GM23338 (cell line): ENCODE measurements at regions not wholly inside any gene's neighbourhood (a gene's known extent, or its start where the extent isn't known, plus 50 kb on each side); places are given as distances from the start of the nearest gene placed in this dataset.

Experiments
- ATAC-seq: fragments of 200-7000 bp; cut with Tn5 transposase; 3 replicates; pipeline ENCODE4 v1.9.1; 2020
- DNase-seq: peaks from one replicate; pipeline ENCODE4 v3.0.0-alpha.2; 2015; ENCODE audit warnings: low spot score
- H2AFZ ChIP-seq: fragments of 200-600 bp; sonication (generic); 2 replicates; pipeline ENCODE4 v1.8.0; 2016; ENCODE audit warnings: antibody characterized with exemption, mild to moderate bottlenecking, moderate library complexity
- H3F3A ChIP-seq: fragments of 200-600 bp; sonication (generic); replicated peaks from 2 replicates; pipeline ENCODE4 v1.8.0; 2017; ENCODE audit warnings: antibody characterized with exemption, mixed run types, low read depth
- H3K27ac ChIP-seq: fragments of 200-600 bp; sonication (generic); 2 replicates; pipeline ENCODE4 v1.6.1; 2016; ENCODE audit warnings: low read depth
- H3K27me3 ChIP-seq: fragments of 200-600 bp; sonication (generic); 2 replicates; pipeline ENCODE4 v1.8.0; 2016; ENCODE audit warnings: mild to moderate bottlenecking, mixed run types, moderate library complexity; ENCODE audit not compliant: insufficient read depth
- H3K36me3 ChIP-seq: fragments of 200-600 bp; sonication (generic); 2 replicates; pipeline ENCODE4 v1.8.0; 2016; ENCODE audit warnings: mild to moderate bottlenecking; ENCODE audit not compliant: insufficient read depth
- H3K4me1 ChIP-seq: fragments of 200-600 bp; sonication (generic); 2 replicates; pipeline ENCODE4 v1.8.0; 2016; ENCODE audit warnings: mild to moderate bottlenecking, moderate library complexity; ENCODE audit not compliant: insufficient read depth
- H3K4me2 ChIP-seq: fragments of 200-600 bp; sonication (generic); 2 replicates; pipeline ENCODE4 v1.7.1; 2017; ENCODE audit warnings: mixed run types
- H3K4me3 ChIP-seq: fragments of 200-600 bp; sonication (generic); 2 replicates; pipeline ENCODE4 v1.6.1; 2016; ENCODE audit warnings: mixed run types
- H3K79me2 ChIP-seq: fragments of 200-600 bp; sonication (generic); replicated peaks from 2 replicates; pipeline ENCODE4 v1.8.0; 2017; ENCODE audit warnings: mild to moderate bottlenecking; ENCODE audit not compliant: insufficient read depth
- H3K9me2 ChIP-seq: fragments of 200-600 bp; sonication (generic); 2 replicates; pipeline ENCODE4 v1.8.0; 2017; ENCODE audit not compliant: insufficient read depth
- H4K20me1 ChIP-seq: fragments of 200-600 bp; sonication (generic); replicated peaks from 2 replicates; pipeline ENCODE4 v1.8.0; 2017; ENCODE audit warnings: mild to moderate bottlenecking; ENCODE audit not compliant: insufficient read depth
- H3K27ac Mint-ChIP-seq: 2 replicates; pipeline ENCODE4 v1.8.0; 2020; ENCODE audit warnings: inconsistent platforms, mild to moderate bottlenecking, moderate library complexity, mixed read lengths
- H3K27me3 Mint-ChIP-seq: 3 replicates; pipeline ENCODE4 v1.8.0; 2022; ENCODE audit warnings: low read depth, mild to moderate bottlenecking, moderate library complexity, mixed read lengths, inconsistent platforms; ENCODE audit not compliant: insufficient read depth, poor library complexity
- H3K36me3 Mint-ChIP-seq: 3 replicates; pipeline ENCODE4 v1.8.0; 2021; ENCODE audit warnings: low read depth, mild to moderate bottlenecking, inconsistent platforms, moderate library complexity, mixed read lengths
- H3K4me1 Mint-ChIP-seq: 3 replicates; pipeline ENCODE4 v1.8.0; 2020; ENCODE audit warnings: mild to moderate bottlenecking, inconsistent platforms, mixed read lengths
- H3K4me3 Mint-ChIP-seq: 3 replicates; pipeline ENCODE4 v1.8.0; 2021; ENCODE audit warnings: moderate library complexity, mild to moderate bottlenecking, inconsistent platforms, mixed read lengths
- H3K9me3 Mint-ChIP-seq: 3 replicates; pipeline ENCODE4 v1.8.0; 2020; ENCODE audit warnings: moderate library complexity, mild to moderate bottlenecking, inconsistent platforms, mixed read lengths
- CREB1 ChIP-seq: fragments of 250-450 bp; sonication (Bioruptor Pico); IDR thresholded peaks from 2 replicates; pipeline ENCODE4 v1.5.0; 2020; ENCODE audit warnings: low read depth, mild to moderate bottlenecking, moderate library complexity
- ETS1 ChIP-seq: IDR thresholded peaks from 2 replicates; pipeline ENCODE4 v1.6.1; 2016; ENCODE audit warnings: antibody characterized with exemption
- EZH2 ChIP-seq: fragments of 200-600 bp; sonication (generic); IDR thresholded peaks from one replicate; pipeline ENCODE4 v1.8.0; 2017; ENCODE audit warnings: antibody characterized with exemption, mild to moderate bottlenecking, low read depth; ENCODE audit not compliant: unreplicated experiment
- EZH2phosphoT487 ChIP-seq: fragments of 200-600 bp; sonication (generic); IDR thresholded peaks from one replicate; pipeline ENCODE4 v1.8.1; 2018; ENCODE audit warnings: antibody characterized with exemption; ENCODE audit not compliant: unreplicated experiment
- JUNB ChIP-seq: IDR thresholded peaks from one replicate; pipeline ENCODE4 v1.6.1; 2016; ENCODE audit warnings: antibody characterized with exemption; ENCODE audit not compliant: unreplicated experiment
- NANOG ChIP-seq: IDR thresholded peaks from 2 replicates; pipeline ENCODE4 v1.6.1; 2016; ENCODE audit warnings: antibody characterized with exemption, borderline replicate concordance
- POLR2AphosphoS5 ChIP-seq: IDR thresholded peaks from 2 replicates; pipeline ENCODE4 v1.6.1; 2016; ENCODE audit warnings: antibody characterized with exemption, low read depth
- REST ChIP-seq: IDR thresholded peaks from one replicate; pipeline ENCODE4 v1.6.1; 2018; ENCODE audit warnings: antibody characterized with exemption; ENCODE audit not compliant: unreplicated experiment
- STAT1 ChIP-seq: IDR thresholded peaks from one replicate; pipeline ENCODE4 v1.6.1; 2016; ENCODE audit warnings: antibody characterized with exemption; ENCODE audit not compliant: unreplicated experiment
- ZNF114 ChIP-seq: fragments of 250-450 bp; sonication (Bioruptor Pico); IDR thresholded peaks from 2 replicates; pipeline ENCODE4 v1.5.0; 2020; ENCODE audit warnings: mild to moderate bottlenecking, moderate library complexity
- ZNF331 ChIP-seq: fragments of 250-450 bp; sonication (Bioruptor Pico); IDR thresholded peaks from 2 replicates; pipeline ENCODE4 v1.5.0; 2020; ENCODE audit warnings: low read depth, mild to moderate bottlenecking, moderate library complexity
- TF ChIP-seq, protein P1 (sequence below): fragments of 250-450 bp; sonication (Bioruptor Pico); IDR thresholded peaks from 2 replicates; pipeline ENCODE4 v1.5.0; 2020; ENCODE audit warnings: mild to moderate bottlenecking, moderate library complexity
- TF ChIP-seq, protein P2 (sequence below), 2 experiments: fragments of 200-600 bp in 1 of 2; sonication (generic) in 1 of 2; conservative IDR thresholded peaks; 2 replicates each; pipeline versions ENCODE4 v1.5.1 to v1.6.1; 2016 to 2017; ENCODE audit warnings: antibody characterized with exemption in 2 of 2, low read depth in 2 of 2, mild to moderate bottlenecking in 2 of 2, moderate library complexity in 1 of 2

DNA sequence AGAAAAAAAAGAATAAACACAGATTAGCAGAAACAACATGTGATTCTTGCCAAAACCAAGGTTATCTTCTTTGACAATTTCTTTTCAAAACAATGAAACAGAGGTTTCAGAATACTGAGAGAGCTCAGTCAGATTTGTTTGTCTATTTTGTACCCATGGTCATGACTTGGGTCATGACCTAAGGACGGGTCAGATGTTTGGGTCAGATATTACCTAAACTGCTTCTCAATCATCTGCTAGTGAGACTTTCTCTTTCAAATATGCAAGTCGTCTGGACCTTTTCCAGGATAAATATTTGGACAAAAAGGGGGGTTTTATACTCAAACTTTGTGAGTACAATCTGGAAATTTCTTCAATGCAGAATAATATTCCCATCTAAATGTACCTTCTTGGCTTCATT is 148.3 kb upstream of the USP38 start:
- H2AFZ ChIP-seq, result no peak overlapping the region
- no peaks in the 10 kb centered on the region for H3K9me2 ChIP-seq
- H3K27me3 Mint-ChIP-seq, result no peaks in the 10 kb centered on the region
- no peaks in the 10 kb centered on the region for H3F3A ChIP-seq
- TF ChIP-seq EZH2phosphoT487 (no peak), REST (no peak), CREB1 (CRISPR knock-in tag) (no peak), ETS1 (no peak), ZNF114 (CRISPR knock-in tag) (no peak), ZNF331 (CRISPR knock-in tag) (no peak), NANOG (no peak), EZH2 (no peak), POLR2AphosphoS5 (no peak), STAT1 (no peak), JUNB (no peak)
- TF ChIP-seq, protein P1, sequence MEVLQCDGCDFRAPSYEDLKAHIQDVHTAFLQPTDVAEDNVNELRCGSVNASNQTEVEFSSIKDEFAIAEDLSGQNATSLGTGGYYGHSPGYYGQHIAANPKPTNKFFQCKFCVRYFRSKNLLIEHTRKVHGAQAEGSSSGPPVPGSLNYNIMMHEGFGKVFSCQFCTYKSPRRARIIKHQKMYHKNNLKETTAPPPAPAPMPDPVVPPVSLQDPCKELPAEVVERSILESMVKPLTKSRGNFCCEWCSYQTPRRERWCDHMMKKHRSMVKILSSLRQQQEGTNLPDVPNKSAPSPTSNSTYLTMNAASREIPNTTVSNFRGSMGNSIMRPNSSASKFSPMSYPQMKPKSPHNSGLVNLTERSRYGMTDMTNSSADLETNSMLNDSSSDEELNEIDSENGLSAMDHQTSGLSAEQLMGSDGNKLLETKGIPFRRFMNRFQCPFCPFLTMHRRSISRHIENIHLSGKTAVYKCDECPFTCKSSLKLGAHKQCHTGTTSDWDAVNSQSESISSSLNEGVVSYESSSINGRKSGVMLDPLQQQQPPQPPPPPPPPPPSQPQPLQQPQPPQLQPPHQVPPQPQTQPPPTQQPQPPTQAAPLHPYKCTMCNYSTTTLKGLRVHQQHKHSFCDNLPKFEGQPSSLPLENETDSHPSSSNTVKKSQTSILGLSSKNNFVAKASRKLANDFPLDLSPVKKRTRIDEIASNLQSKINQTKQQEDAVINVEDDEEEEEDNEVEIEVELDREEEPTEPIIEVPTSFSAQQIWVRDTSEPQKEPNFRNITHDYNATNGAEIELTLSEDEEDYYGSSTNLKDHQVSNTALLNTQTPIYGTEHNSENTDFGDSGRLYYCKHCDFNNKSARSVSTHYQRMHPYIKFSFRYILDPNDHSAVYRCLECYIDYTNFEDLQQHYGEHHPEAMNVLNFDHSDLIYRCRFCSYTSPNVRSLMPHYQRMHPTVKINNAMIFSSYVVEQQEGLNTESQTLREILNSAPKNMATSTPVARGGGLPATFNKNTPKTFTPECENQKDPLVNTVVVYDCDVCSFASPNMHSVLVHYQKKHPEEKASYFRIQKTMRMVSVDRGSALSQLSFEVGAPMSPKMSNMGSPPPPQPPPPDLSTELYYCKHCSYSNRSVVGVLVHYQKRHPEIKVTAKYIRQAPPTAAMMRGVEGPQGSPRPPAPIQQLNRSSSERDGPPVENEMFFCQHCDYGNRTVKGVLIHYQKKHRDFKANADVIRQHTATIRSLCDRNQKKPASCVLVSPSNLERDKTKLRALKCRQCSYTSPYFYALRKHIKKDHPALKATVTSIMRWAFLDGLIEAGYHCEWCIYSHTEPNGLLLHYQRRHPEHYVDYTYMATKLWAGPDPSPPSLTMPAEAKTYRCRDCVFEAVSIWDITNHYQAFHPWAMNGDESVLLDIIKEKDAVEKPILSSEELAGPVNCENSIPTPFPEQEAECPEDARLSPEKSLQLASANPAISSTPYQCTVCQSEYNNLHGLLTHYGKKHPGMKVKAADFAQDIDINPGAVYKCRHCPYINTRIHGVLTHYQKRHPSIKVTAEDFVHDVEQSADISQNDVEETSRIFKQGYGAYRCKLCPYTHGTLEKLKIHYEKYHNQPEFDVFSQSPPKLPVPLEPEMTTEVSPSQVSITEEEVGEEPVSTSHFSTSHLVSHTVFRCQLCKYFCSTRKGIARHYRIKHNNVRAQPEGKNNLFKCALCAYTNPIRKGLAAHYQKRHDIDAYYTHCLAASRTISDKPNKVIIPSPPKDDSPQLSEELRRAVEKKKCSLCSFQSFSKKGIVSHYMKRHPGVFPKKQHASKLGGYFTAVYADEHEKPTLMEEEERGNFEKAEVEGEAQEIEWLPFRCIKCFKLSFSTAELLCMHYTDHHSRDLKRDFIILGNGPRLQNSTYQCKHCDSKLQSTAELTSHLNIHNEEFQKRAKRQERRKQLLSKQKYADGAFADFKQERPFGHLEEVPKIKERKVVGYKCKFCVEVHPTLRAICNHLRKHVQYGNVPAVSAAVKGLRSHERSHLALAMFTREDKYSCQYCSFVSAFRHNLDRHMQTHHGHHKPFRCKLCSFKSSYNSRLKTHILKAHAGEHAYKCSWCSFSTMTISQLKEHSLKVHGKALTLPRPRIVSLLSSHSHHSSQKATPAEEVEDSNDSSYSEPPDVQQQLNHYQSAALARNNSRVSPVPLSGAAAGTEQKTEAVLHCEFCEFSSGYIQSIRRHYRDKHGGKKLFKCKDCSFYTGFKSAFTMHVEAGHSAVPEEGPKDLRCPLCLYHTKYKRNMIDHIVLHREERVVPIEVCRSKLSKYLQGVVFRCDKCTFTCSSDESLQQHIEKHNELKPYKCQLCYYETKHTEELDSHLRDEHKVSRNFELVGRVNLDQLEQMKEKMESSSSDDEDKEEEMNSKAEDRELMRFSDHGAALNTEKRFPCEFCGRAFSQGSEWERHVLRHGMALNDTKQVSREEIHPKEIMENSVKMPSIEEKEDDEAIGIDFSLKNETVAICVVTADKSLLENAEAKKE (CRISPR knock-in tag), result no peak
- TF ChIP-seq, protein P2, sequence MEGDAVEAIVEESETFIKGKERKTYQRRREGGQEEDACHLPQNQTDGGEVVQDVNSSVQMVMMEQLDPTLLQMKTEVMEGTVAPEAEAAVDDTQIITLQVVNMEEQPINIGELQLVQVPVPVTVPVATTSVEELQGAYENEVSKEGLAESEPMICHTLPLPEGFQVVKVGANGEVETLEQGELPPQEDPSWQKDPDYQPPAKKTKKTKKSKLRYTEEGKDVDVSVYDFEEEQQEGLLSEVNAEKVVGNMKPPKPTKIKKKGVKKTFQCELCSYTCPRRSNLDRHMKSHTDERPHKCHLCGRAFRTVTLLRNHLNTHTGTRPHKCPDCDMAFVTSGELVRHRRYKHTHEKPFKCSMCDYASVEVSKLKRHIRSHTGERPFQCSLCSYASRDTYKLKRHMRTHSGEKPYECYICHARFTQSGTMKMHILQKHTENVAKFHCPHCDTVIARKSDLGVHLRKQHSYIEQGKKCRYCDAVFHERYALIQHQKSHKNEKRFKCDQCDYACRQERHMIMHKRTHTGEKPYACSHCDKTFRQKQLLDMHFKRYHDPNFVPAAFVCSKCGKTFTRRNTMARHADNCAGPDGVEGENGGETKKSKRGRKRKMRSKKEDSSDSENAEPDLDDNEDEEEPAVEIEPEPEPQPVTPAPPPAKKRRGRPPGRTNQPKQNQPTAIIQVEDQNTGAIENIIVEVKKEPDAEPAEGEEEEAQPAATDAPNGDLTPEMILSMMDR (conservative IDR thresholded peaks at IDR 0.05; ENCODE audit: low read depth in 2 of 2), result no peak
- ATAC-seq, result no peak
- no peak overlapping the region for H3K27ac ChIP-seq
- H3K36me3 Mint-ChIP-seq, result no peaks in the 10 kb centered on the region
- no peak overlapping the region for H3K4me2 ChIP-seq
- H3K79me2 ChIP-seq, result no peaks in the 10 kb centered on the region
- no peaks in the 10 kb centered on the region for H3K36me3 ChIP-seq
- no peaks in the 10 kb centered on the region for H4K20me1 ChIP-seq
- no peaks in the 10 kb centered on the region for H3K4me1 Mint-ChIP-seq
- no peaks in the 10 kb centered on the region for H3K4me1 ChIP-seq
- no peaks in the 10 kb centered on the region for H3K27me3 ChIP-seq
- no peak overlapping the region for H3K27ac Mint-ChIP-seq
- DNase-seq, result no peak
- H3K9me3 Mint-ChIP-seq, result no peaks in the 10 kb centered on the region
- H3K4me3 Mint-ChIP-seq, result no peak overlapping the region
- no peak overlapping the region for H3K4me3 ChIP-seq
